ENCODE measurements at regions not wholly inside any gene's neighbourhood (a gene's known extent, or its start where the extent isn't known, plus 50 kb on each side); places are given as distances from the start of the nearest gene placed in this dataset.
"Not testable (repeated sequence)": the region's sequence is repeated elsewhere in the genome, so short reads cannot be mapped to it uniquely, and the experiment has no call there.

DNA sequence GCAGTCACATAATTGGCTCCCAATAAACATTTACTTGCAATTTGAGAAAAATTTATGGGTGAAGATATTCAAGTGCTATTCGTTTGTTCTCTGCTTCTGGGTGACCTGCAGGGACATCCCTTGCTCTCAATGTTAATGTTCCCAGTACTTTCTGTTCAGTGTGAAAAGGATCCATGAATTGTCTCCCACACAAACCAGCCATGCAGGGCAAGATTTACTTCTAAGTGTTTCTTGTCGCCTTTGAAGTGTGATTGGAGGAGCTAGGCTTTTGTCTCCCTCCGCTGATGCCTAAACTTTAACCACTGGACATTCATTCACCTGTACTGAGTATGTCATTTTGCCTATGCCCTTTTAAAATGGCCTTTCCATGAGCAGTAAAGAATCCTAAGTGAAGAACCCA is 66.4 kb upstream of the ADA2 start:
- no peaks in the 10 kb centered on the region for H3K36me3 ChIP-seq
- ATAC-seq (no peak), DNase-seq (no peak)
- H3K27ac ChIP-seq, result no peak overlapping the region
- no peaks in the 10 kb centered on the region for H3K4me1 ChIP-seq
- intact Hi-C loops (cut with DNase I), result no loop called here
- no peaks in the 10 kb centered on the region for H3K9me3 ChIP-seq
- no peak overlapping the region for H3K4me3 ChIP-seq
- H3K27me3 ChIP-seq, result peaks cover 0 to 14% of the 10 kb centered on the region in 2 donors
- no peak for TF ChIP-seq CTCF (IDR thresholded peaks at IDR 0.05)

GRCh38 chr22:17284888-17285287 is 65.7 kb upstream of the ADA2 start:
- TF ChIP-seq CTCF (IDR thresholded peaks at IDR 0.05), result no peak
- DNase-seq, result no peak
- no peaks in the 10 kb centered on the region for H3K36me3 ChIP-seq
- peaks cover 0 to 14% of the 10 kb centered on the region in 2 donors for H3K27me3 ChIP-seq
- no peak overlapping the region for H3K27ac ChIP-seq
- no peak for ATAC-seq
- H3K9me3 ChIP-seq, result no peaks in the 10 kb centered on the region
- intact Hi-C loops (cut with DNase I), result no loop called here
- no peaks in the 10 kb centered on the region for H3K4me1 ChIP-seq
- H3K4me3 ChIP-seq, result no peak overlapping the region

GRCh38 chr22:17284466-17284865 is 65.2 kb upstream of the ADA2 start:
- ATAC-seq, result no peak
- Histone ChIP-seq H3K27ac (no peak overlapping the region), H3K9me3 (no peaks in the 10 kb centered on the region), H3K4me3 (no peak overlapping the region), H3K27me3 (peaks cover 0 to 14% of the 10 kb centered on the region in 2 donors), H3K4me1 (no peaks in the 10 kb centered on the region), H3K36me3 (no peaks in the 10 kb centered on the region)
- DNase-seq, result no peak
- intact Hi-C loops (cut with DNase I), result no loop called here
- TF ChIP-seq CTCF (IDR thresholded peaks at IDR 0.05), result no peak

GRCh38 chr22:17283865-17284264 is 64.6 kb upstream of the ADA2 start:
- H3K4me1 ChIP-seq; ATAC-seq; H3K4me3 ChIP-seq; H3K36me3 ChIP-seq; DNase-seq; intact Hi-C loops (cut with DNase I); H3K27ac ChIP-seq; H3K9me3 ChIP-seq: not testable (repeated sequence)
- peaks cover 0 to 14% of the 10 kb centered on the region in 2 donors for H3K27me3 ChIP-seq

GRCh38 chr22:17283423-17283822 is 64.2 kb upstream of the ADA2 start:
- intact Hi-C loops (cut with DNase I), result no loop called here
- no peak for TF ChIP-seq CTCF (IDR thresholded peaks at IDR 0.05)
- no peaks in the 10 kb centered on the region for H3K9me3 ChIP-seq
- DNase-seq, result no peak
- no peak overlapping the region for H3K27ac ChIP-seq
- no peak overlapping the region for H3K4me3 ChIP-seq
- ATAC-seq, result no peak
- no peaks in the 10 kb centered on the region for H3K4me1 ChIP-seq
- no peaks in the 10 kb centered on the region for H3K36me3 ChIP-seq
- H3K27me3 ChIP-seq, result peaks cover 0 to 14% of the 10 kb centered on the region in 2 donors

DNA sequence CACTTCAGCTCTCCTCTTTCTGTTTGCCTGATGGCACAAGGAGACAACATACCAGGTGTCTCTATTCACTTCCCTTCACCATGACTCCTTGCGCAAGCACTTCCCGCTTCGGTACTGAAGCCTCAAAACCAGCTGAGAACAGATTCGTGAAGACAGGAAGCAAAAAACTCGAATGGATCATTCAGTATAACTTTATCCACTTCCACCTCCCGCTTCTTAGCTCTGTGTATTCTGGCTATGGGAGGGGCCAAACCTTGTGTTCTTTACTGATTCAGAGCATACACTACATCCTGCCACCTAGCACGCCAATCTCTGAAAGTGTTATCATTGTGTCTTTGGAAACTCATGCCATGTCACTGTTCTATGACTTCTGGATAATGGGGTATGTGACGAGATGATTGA is 62.2 kb upstream of the ADA2 start:
- H3K4me3 ChIP-seq, result no peak overlapping the region
- intact Hi-C loops (cut with DNase I), result no loop called here
- no peak for TF ChIP-seq CTCF (IDR thresholded peaks at IDR 0.05)
- H3K9me3 ChIP-seq, result no peaks in the 10 kb centered on the region
- ATAC-seq, result no peak
- H3K4me1 ChIP-seq, result no peaks in the 10 kb centered on the region
- H3K36me3 ChIP-seq, result no peaks in the 10 kb centered on the region
- H3K27me3 ChIP-seq, result peaks cover 0 to 12% of the 10 kb centered on the region in 2 donors
- H3K27ac ChIP-seq, result no peak overlapping the region
- DNase-seq, result no peak
